ENCODE measurements at regions not wholly inside any gene's neighbourhood (a gene's known extent, or its start where the extent isn't known, plus 50 kb on each side); places are given as distances from the start of the nearest gene placed in this dataset.

- Histone ChIP-seq H3K27ac (no peak overlapping the region), H3K4me3 (no peak overlapping the region), H3K4me1 (peaks cover 0 to 17% (median 8%) of the 10 kb centered on the region in 4 donors), H3K9me3 (no peaks in the 10 kb centered on the region), H3K36me3 (no peaks in the 10 kb centered on the region), H3K27me3 (no peaks in the 10 kb centered on the region)
- no peak for TF ChIP-seq EP300 (IDR thresholded peaks at IDR 0.05)
- TF ChIP-seq POLR2AphosphoS5 (IDR thresholded peaks at IDR 0.05): no peak
- TF ChIP-seq CTCF (IDR thresholded peaks at IDR 0.05): no peak
- no peak for TF ChIP-seq POLR2A (IDR thresholded peaks at IDR 0.05)
- no peak for ATAC-seq (ENCODE audit: low FRiP score in 2 of 2)
- 87 to 89% methylated on average over 5 of the region's 5 CpGs for WGBS, 2 donors
- no peak for DNase-seq
Measured at GRCh38 chr5:56467176-56467717, 234.1 kb upstream of the ANKRD55 start.

DNA sequence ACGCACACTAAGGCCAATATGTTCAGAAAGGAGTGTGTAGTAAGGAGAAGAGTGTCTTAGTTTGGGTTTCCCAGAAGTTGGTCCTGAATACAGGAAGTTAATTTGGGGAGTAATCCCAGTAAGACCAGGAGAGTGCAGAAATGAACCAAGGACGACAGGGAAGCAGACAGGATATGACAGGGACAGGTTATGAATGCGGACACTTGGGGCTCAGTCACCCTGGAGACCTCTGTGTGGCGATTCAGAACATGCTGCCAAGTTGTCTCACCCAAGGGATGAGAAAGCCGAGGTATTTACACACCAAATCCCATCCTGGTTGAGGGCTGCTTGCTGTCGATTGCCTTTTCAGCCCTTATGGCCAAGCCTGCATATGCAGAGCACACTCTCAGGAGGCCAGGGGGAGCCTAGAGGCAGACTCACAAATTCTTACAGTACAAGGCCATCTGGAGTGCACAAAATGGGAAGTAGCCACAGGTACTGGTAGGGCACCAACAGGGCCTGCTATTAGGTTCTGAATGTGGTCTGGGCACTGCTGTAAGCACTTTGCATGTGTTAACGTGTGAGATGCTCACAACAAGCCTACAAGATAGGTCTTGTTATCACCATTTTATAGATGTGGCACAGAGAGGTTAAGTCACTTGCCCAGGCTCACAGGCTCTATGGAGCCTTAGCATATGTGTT, 233.1 kb upstream of the ANKRD55 start:
- Histone ChIP-seq H3K9me3 (no peaks in the 10 kb centered on the region), H3K27me3 (no peaks in the 10 kb centered on the region), H3K4me3 (no peak overlapping the region), H3K36me3 (no peaks in the 10 kb centered on the region), H3K4me1 (peaks cover 0 to 17% (median 8%) of the 10 kb centered on the region in 4 donors), H3K27ac (peak overlapping the region; percentile 28 to 62 (median 46))
- 87 to 89% methylated on average over 7 of the region's 7 CpGs for WGBS, 2 donors
- DNase-seq (no peak), ATAC-seq (ENCODE audit: low FRiP score in 2 of 2) (no peak)
- no peak for TF ChIP-seq POLR2AphosphoS5 (IDR thresholded peaks at IDR 0.05)
- TF ChIP-seq EP300 (IDR thresholded peaks at IDR 0.05): no peak
- TF ChIP-seq POLR2A (IDR thresholded peaks at IDR 0.05): no peak
- TF ChIP-seq CTCF (IDR thresholded peaks at IDR 0.05): no peak

DNA sequence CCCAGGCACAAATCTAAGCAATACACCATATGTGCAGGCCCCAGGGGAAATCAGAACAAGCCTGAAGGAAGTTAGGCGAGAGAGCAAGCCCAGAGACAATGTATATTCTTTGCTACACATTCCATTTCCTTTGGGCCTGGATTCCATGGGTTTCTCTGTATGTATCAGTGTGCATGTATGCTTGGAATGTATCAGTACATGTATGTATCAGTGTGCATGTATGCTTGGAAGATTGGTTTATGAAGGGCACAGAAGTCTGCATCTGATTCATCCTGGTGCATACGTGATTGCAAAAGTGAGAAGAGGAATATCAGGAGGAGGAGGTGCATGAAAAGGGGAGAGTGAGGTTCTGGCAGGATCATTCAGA, 232.6 kb upstream of the ANKRD55 start:
- Histone ChIP-seq H3K36me3 (no peaks in the 10 kb centered on the region), H3K27ac (peak overlapping the region; percentile 28 to 62 (median 46)), H3K9me3 (no peaks in the 10 kb centered on the region), H3K4me1 (peaks cover 0 to 17% (median 8%) of the 10 kb centered on the region in 4 donors), H3K27me3 (no peaks in the 10 kb centered on the region), H3K4me3 (no peak overlapping the region)
- ATAC-seq (ENCODE audit: low FRiP score in 2 of 2) (no peak), DNase-seq (no peak)
- 75 to 81% methylated on average over 2 of the region's 2 CpGs for WGBS, 2 donors
- TF ChIP-seq POLR2AphosphoS5 (IDR thresholded peaks at IDR 0.05) (no peak), EP300 (IDR thresholded peaks at IDR 0.05) (no peak), POLR2A (IDR thresholded peaks at IDR 0.05) (no peak), CTCF (IDR thresholded peaks at IDR 0.05) (no peak)

DNA sequence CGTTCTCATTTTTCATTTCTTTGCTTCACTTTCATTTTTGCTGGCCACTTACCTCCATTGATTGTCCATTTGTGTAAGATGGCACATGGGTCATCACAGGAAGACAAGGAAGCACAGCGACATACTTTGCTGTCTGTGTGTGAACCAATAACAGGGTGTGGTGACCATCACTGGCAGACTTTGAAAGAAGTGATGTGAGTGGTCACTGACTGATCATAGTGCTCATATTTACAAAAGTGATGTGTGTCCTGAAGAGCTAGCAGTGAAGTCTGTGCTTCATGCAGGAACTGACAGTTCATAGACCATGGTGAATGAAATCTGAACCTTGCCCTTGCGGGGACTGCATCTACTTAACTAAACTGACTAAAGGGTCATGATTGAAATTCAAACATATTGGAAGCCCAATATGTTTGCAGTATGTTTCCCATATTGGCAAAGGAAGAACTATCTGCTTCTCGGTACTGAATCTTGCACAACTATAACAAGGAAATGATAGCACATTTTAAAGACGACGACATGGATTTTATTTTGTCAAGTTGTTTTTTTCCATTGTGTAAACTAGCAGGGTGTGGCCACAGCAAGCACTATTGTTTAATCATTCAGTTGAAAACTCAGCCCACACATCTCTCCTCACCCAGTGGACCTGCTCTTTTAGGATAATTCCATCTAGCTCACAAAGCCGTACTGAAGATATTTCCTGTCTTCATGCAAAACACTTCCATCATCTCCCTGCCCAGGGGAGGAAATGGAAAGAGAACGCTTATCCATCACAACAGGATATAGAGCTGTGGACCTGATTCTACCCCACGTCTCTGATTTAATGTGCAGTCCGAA, 232.0 kb upstream of the ANKRD55 start:
- ATAC-seq (ENCODE audit: low FRiP score in 2 of 2): peak; percentile 7 to 44
- 51 to 54% methylated on average over 10 of the region's 10 CpGs for WGBS, 2 donors

More for the DNA sequence above, 232.0 kb upstream of the ANKRD55 start:
- TF ChIP-seq POLR2AphosphoS5 (IDR thresholded peaks at IDR 0.05) (no peak), POLR2A (IDR thresholded peaks at IDR 0.05) (no peak), CTCF (IDR thresholded peaks at IDR 0.05) (no peak), EP300 (IDR thresholded peaks at IDR 0.05) (no peak)
- DNase-seq: no peak
- Histone ChIP-seq H3K4me1 (peaks cover 0 to 17% (median 8%) of the 10 kb centered on the region in 4 donors), H3K36me3 (no peaks in the 10 kb centered on the region), H3K4me3 (no peak overlapping the region), H3K27me3 (no peaks in the 10 kb centered on the region), H3K9me3 (no peaks in the 10 kb centered on the region), H3K27ac (peak overlapping the region; percentile 28 to 62 (median 46))

Data from upper lobe of left lung (tissue), 6 donors.